GM21360 (cell line): ENCODE measurements at regions not wholly inside any gene's neighbourhood (a gene's known extent, or its start where the extent isn't known, plus 50 kb on each side); places are given as distances from the start of the nearest gene placed in this dataset.

Experiments
- ATAC-seq: cut with Tn5 transposase; IDR thresholded peaks from one replicate; pipeline ENCODE4 v1.9.1; 2021; ENCODE audit warnings: mild to moderate bottlenecking, moderate library complexity; ENCODE audit not compliant: unreplicated experiment

DNA sequence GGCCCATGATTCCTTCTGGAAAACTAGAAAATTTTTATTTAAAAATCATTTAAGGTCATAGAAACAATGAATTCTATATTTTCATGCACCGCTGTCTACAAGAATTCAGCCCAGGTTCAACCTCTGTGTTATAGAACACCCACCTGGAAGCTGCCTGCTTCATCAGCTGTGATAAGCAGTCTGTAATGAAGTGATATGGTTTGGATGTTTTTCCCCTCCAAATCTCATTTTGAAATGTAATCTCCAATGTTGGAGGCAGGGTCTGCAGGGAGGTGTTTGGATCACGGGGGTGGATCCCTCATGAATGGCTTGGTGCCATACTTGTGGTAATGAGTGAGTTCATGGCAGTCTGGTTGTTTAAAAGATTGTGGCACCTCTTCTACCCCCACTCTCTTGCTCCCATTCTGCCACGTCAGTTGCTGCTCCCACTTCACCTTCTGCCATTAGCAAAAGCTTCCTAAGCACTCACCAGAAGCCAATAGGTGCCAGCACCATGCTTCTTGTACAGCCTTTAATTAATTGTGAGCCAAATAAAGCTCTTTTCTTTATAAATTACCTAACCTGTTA, 55.6 kb downstream of the MRPL32 start:
- ATAC-seq = no peak

- no peak for ATAC-seq
These were observed 58.8 kb downstream of the MRPL32 start for GRCh38 chr7:42991024-42991423.

- no peak for ATAC-seq
These were observed 59.9 kb downstream of the MRPL32 start for GRCh38 chr7:42991913-42992591.

DNA sequence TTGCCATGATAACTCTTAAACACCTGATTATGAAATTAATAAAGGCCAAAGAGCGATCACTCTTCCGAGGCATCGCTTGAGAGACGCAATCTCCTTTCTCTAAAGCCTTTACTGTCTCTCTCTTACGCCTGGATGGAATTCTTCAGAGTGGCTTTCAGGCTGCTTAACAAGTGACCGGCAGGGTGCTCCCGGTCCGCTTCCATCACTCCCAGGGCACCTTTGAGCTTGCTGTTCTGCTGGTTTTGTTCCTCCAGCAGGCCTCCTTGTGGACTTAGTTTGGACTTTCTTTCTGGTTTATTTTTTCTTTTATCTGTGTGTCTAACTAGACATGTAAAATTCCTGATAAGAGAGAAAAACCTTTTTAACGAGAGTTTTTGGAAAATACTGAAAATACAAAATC, 60.9 kb downstream of the MRPL32 start:
- ATAC-seq = no peak

DNA sequence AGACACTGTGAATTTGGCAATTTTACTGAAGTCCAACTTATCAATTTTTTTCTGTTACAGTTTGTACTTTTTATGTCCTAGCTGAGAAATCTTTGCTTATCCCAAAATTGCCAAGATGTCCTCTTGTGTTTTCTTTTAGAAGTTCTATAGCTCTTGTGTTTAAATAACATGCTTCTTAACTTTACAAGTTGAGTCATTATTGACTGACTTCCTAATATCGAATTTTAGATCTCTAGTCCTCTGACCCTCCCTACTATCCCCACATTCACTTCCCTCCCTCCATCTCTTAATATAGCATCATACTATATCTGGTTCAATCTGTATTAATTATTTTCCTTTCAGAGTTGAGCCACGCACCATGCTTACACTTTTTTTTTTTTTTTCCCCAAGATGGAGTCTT, 61.9 kb downstream of the MRPL32 start:
- no peak for ATAC-seq

- ATAC-seq = no peak
These were observed 65.4 kb downstream of the MRPL32 start for GRCh38 chr7:42997611-42998010.

- ATAC-seq = no peak
These were observed 71.9 kb downstream of the MRPL32 start for GRCh38 chr7:43004082-43004481.

DNA sequence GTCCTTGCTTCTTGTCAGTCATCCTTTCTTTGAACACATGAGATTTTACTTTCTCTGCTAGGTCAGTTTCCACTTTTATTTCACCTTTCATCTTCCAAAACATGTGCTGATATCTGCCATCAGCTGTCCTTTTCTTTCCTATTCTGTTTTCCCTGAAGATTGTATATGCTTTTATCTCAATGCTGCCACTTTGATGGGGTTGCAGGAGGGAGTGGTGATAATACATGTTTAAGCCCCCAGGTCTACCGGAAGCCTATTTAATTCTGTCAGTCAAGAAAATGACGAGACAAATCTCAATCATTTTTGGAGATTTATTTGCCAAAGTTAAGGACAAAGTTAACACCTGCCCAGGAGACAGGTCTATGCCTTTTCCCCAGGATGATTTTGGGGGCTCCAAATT, 73.8 kb downstream of the MRPL32 start:
- ATAC-seq = no peak

DNA sequence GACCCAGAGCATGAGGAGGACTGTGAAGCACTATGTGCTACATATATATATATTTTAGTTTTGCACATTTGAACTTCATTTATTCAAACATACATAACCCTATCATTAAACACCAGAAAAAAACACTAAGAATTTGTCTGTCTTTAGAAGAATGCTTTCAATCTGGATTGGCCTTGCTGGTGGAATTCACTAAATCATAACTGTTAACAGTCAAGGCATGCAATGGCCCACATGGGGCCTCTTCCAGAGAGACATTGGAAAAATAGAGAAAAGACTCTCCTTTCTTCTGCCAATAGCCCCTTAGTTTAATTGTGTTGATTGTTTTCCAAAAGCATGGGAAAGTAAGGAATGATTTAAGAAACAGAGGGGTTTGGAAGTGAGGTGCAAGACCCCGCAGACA, 77.9 kb downstream of the MRPL32 start:
- no peak for ATAC-seq

GRCh38 chr7:43011879-43012278, 79.7 kb downstream of the MRPL32 start:
- no peak for ATAC-seq

- no peak for ATAC-seq
These were observed 82.2 kb downstream of the MRPL32 start for GRCh38 chr7:43014406-43014805.

- ATAC-seq = no peak
These were observed 83.1 kb downstream of the MRPL32 start for GRCh38 chr7:43015301-43015700.

GRCh38 chr7:43018446-43018845, 86.3 kb downstream of the MRPL32 start:
- no peak for ATAC-seq

- ATAC-seq = no peak
These were observed 89.3 kb downstream of the MRPL32 start for GRCh38 chr7:43021431-43021830.

DNA sequence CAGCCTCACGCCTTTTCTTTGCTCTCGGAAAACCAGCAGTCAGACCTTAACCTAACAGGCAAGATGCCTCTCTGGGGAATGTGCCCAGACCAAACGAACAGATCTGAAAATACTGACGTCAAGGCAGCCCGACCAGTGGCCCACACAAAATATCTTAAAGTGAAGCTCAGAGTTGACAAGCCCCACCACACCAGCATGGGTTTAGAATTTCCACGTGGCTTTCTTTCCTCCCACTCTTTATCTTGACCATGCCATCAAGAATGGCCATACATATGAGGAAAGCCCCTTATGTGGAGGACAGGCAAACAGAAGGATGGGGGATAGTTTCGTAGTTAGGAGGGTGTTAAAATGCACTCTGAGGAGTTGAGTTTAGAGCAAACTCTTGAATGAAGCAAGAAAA, 89.8 kb downstream of the MRPL32 start:
- ATAC-seq = no peak

GRCh38 chr7:43033369-43033768, 79.1 kb upstream of the HECW1 start:
- no peak for ATAC-seq

- ATAC-seq = no peak
These were observed 77.9 kb upstream of the HECW1 start for GRCh38 chr7:43034535-43035002.

DNA sequence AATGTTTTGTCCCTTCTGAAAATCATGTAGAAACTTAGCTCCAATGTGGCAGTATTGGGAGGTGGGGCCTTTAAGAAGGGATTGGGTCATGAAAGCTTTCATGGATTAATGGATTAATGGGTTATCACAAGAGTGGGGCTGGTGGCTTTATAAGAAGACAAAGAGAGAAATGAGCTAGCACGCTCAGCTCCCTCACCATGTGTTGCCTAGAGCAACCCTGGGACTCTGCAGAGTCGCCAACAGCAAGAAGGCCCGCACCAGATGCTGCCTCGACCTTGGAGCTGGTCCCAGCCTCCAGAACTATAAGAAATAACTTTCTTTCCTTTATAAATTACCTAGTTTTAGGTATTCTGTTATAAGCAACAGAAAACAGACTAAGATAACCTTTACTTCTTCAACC, 74.9 kb upstream of the HECW1 start:
- ATAC-seq = no peak

DNA sequence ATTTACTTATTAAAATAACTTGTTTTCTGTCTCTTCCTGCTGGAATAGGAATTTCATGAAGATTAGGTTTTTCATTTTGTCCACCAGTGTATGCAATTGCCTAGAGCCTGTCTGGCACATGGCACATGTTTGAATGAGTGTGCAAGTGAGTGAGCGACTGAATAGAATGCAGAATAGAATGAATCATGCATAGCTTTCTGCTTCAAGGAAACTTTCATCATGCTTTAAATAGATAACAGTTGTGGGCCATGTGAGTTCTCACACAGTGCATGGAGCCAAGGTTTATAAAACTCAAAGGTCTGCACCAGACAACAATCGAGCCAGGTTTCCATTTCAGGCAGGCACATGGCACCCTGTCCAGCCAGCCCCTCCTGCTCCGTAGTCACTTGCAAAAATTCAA, 74.2 kb upstream of the HECW1 start:
- ATAC-seq = no peak

- ATAC-seq = no peak
These were observed 73.1 kb upstream of the HECW1 start for GRCh38 chr7:43039346-43039745.

DNA sequence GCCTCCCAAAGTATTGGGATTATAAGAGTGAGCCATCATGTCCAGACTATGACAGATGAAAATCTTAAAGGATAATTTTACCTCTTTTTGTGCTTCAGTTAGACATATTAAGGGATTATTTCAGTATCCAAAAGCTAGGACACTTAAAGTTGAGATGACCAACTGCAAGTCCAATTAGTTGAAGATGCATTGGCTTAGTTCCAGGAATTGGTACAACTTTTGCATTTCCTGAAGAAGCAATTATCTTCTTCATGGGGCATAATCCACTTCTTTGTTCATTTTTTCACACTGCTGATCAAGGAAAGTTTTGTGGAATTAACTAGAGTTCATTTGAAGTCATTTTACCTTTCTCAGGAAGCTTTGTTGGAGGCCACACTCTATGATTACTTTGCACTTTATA, 72.0 kb upstream of the HECW1 start:
- no peak for ATAC-seq

- no peak for ATAC-seq
These were observed 71.3 kb upstream of the HECW1 start for GRCh38 chr7:43041105-43041504.

DNA sequence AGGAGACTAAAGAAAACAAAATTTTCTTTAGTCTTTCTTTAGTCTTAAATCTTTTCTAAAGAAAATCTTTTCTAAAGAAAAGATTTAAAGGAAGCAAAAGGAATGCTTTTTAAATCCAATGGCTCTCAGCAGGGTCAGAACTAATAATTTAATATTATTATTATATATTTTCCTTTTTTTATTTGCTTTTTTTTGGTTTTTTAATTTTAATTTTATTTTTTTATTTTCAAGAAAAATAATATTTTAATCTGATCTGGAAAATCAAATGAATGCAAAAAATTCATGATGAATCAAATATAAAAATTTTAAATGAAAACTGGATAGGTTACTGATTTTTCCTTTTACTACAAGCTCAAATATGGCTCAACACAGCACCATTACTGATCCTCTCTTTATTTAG, 70.7 kb upstream of the HECW1 start:
- no peak for ATAC-seq
